Body of pancreas (tissue), 4 donors: ENCODE measurements at regions not wholly inside any gene's neighbourhood (a gene's known extent, or its start where the extent isn't known, plus 50 kb on each side); places are given as distances from the start of the nearest gene placed in this dataset.

ENCODE experiments used
- ATAC-seq: fragments of 150-250 bp; one replicate; pipeline ENCODE4 v1.9.1; 2016
- DNase-seq, 4 donors: peaks; one replicate each; pipeline ENCODE4 v3.0.0-alpha.2; 2019
- H3K27ac ChIP-seq, 4 donors: fragments of 200-600 bp; sonication (generic); 1 replicate in 3 of 4; 2 replicates in 1 of 4; pipeline versions ENCODE4 v1.5.1 to v1.6.1; 2016 to 2019; ENCODE audit warnings: mild to moderate bottlenecking in 1 of 4, mixed read lengths in 1 of 4, moderate library complexity in 1 of 4
- H3K27me3 ChIP-seq, 2 donors: fragments of 200-600 bp; sonication (generic); one replicate each; pipeline ENCODE4 v1.6.0; 2016; ENCODE audit warnings: mild to moderate bottlenecking in 1 of 2
- H3K36me3 ChIP-seq, 2 donors: fragments of 200-600 bp; sonication (generic); replicated peaks in 1 of 2; 2 replicates each; pipeline ENCODE4 v1.5.1; 2016; ENCODE audit warnings: low read depth in 2 of 2; ENCODE audit not compliant: insufficient read depth in 1 of 2
- H3K4me1 ChIP-seq: fragments of 200-600 bp; sonication (generic); one replicate; pipeline ENCODE4 v1.6.0; 2016
- H3K4me3 ChIP-seq, 2 donors: fragments of 200-600 bp; sonication (generic); 1 replicate in 1 of 2; 2 replicates in 1 of 2; pipeline ENCODE4 v1.5.1; 2016 to 2019
- H3K9me3 ChIP-seq, 3 donors: fragments of 200-600 bp; sonication (generic); 1 replicate in 2 of 3; 2 replicates in 1 of 3; pipeline ENCODE4 v1.5.1; 2016
- CTCF ChIP-seq, 7 experiments: fragments of 450-650 bp in 4 of 7; fragments of 200-600 bp in 3 of 7; sonication (generic) in 3 of 7; IDR thresholded peaks; one replicate each; pipeline ENCODE4 v1.5.1; 2016 to 2019; ENCODE audit warnings: antibody characterized with exemption in 7 of 7
- POLR2A ChIP-seq, 3 donors: fragments of 450-650 bp; IDR thresholded peaks; one replicate each; pipeline ENCODE4 v1.6.1; 2016; ENCODE audit warnings: antibody characterized with exemption in 3 of 3, mild to moderate bottlenecking in 2 of 3
- WGBS, 2 donors: methylation state at CpG; one replicate each; pipeline ENCODE4 v1.1.5; 2017; 5-methylcytosine and 5-hydroxymethylcytosine counted together
- intact Hi-C: fragments of 100-400 bp; cut with DNase I; formaldehyde crosslinking; loops from one replicate; pipeline ENCODE4 v1.15.1; 2023

GRCh38 chr1:118487932-118488331 lies 302.9 kb upstream of the SPAG17 start:
- DNase-seq (no peak), ATAC-seq (no peak)
- no peaks in the 10 kb centered on the region for H3K9me3 ChIP-seq
- intact Hi-C loops, result no loop called here
- H3K27ac ChIP-seq, result no peak overlapping the region
- H3K4me3 ChIP-seq, result no peak overlapping the region
- H3K27me3 ChIP-seq, result no peaks in the 10 kb centered on the region
- TF ChIP-seq CTCF (IDR thresholded peaks at IDR 0.05) (no peak), POLR2A (IDR thresholded peaks at IDR 0.05) (no peak)
- WGBS, 2 donors, result 13 to 15% methylated on average over 2 of the region's 2 CpGs
- H3K36me3 ChIP-seq, result no peaks in the 10 kb centered on the region
- no peaks in the 10 kb centered on the region for H3K4me1 ChIP-seq

GRCh38 chr1:118487091-118487490 lies 302.1 kb upstream of the SPAG17 start:
- Histone ChIP-seq H3K27ac (no peak overlapping the region), H3K36me3 (no peaks in the 10 kb centered on the region), H3K9me3 (no peaks in the 10 kb centered on the region), H3K4me3 (no peak overlapping the region), H3K4me1 (no peaks in the 10 kb centered on the region), H3K27me3 (no peaks in the 10 kb centered on the region)
- DNase-seq, result no peak
- TF ChIP-seq POLR2A (IDR thresholded peaks at IDR 0.05), result no peak
- no peak for TF ChIP-seq CTCF (IDR thresholded peaks at IDR 0.05)
- ATAC-seq, result no peak
- 43 to 53% methylated on average over 5 of the region's 5 CpGs for WGBS, 2 donors
- intact Hi-C loops, result no loop called here

GRCh38 chr1:118486199-118486598 lies 301.2 kb upstream of the SPAG17 start:
- Histone ChIP-seq H3K27ac (no peak overlapping the region), H3K4me1 (no peaks in the 10 kb centered on the region), H3K27me3 (no peaks in the 10 kb centered on the region), H3K36me3 (no peaks in the 10 kb centered on the region), H3K4me3 (no peak overlapping the region), H3K9me3 (no peaks in the 10 kb centered on the region)
- 62% methylated on average over 7 of the region's 7 CpGs for WGBS, 2 donors
- no peak for DNase-seq
- no peak for TF ChIP-seq CTCF (IDR thresholded peaks at IDR 0.05)
- TF ChIP-seq POLR2A (IDR thresholded peaks at IDR 0.05), result no peak
- intact Hi-C loops, result no loop called here
- no peak for ATAC-seq

- no peaks in the 10 kb centered on the region for H3K27me3 ChIP-seq
- no peaks in the 10 kb centered on the region for H3K4me1 ChIP-seq
- 68 to 78% methylated on average over 1 of the region's 1 CpG for WGBS, 2 donors
- no peaks in the 10 kb centered on the region for H3K9me3 ChIP-seq
- no peak overlapping the region for H3K27ac ChIP-seq
- intact Hi-C loops, result no loop called here
- H3K4me3 ChIP-seq, result no peak overlapping the region
- ATAC-seq, result no peak
- TF ChIP-seq CTCF (IDR thresholded peaks at IDR 0.05), result no peak
- no peak for DNase-seq
- no peaks in the 10 kb centered on the region for H3K36me3 ChIP-seq
Observed at GRCh38 chr1:118485757-118486156, 300.7 kb upstream of the SPAG17 start.

GRCh38 chr1:118484893-118485292 lies 299.9 kb upstream of the SPAG17 start:
- Histone ChIP-seq H3K27ac (no peak overlapping the region), H3K4me3 (no peak overlapping the region), H3K27me3 (no peaks in the 10 kb centered on the region), H3K36me3 (no peaks in the 10 kb centered on the region), H3K9me3 (no peaks in the 10 kb centered on the region), H3K4me1 (no peaks in the 10 kb centered on the region)
- intact Hi-C loops, result no loop called here
- ATAC-seq, result no peak
- 6 to 10% methylated on average over 1 of the region's 1 CpG for WGBS, 2 donors
- DNase-seq, result no peak
- no peak for TF ChIP-seq CTCF (IDR thresholded peaks at IDR 0.05)
- TF ChIP-seq POLR2A (IDR thresholded peaks at IDR 0.05), result no peak
